Testis (tissue), 2 donors: ENCODE measurements at regions not wholly inside any gene's neighbourhood (a gene's known extent, or its start where the extent isn't known, plus 50 kb on each side); places are given as distances from the start of the nearest gene placed in this dataset.

ENCODE experiments used
- DNase-seq: peaks from one replicate; pipeline ENCODE4 v3.0.0-alpha.2; 2019
- H3K27ac ChIP-seq, 2 donors: fragments of 200-600 bp; sonication (generic); one replicate each; pipeline ENCODE4 v1.5.1; 2019
- H3K27me3 ChIP-seq: fragments of 200-600 bp; sonication (generic); one replicate; pipeline ENCODE4 v1.5.1; 2019
- H3K36me3 ChIP-seq: fragments of 200-600 bp; sonication (generic); one replicate; pipeline ENCODE4 v1.5.1; 2017; ENCODE audit warnings: low read depth; ENCODE audit errors: missing control alignments
- H3K4me1 ChIP-seq: fragments of 200-600 bp; sonication (generic); one replicate; pipeline ENCODE4 v1.5.1; 2019
- H3K4me3 ChIP-seq, 2 donors: fragments of 200-600 bp; sonication (generic); one replicate each; pipeline ENCODE4 v1.5.1; 2017 to 2019
- H3K9me3 ChIP-seq: fragments of 200-600 bp; sonication (generic); one replicate; pipeline ENCODE4 v1.5.1; 2017
- POLR2A ChIP-seq: fragments of 450-650 bp; IDR thresholded peaks from one replicate; pipeline ENCODE4 v1.6.1; 2017; ENCODE audit warnings: antibody characterized with exemption, mild to moderate bottlenecking, moderate library complexity
- WGBS, 2 donors: methylation state at CpG; one replicate each; pipeline ENCODE4 v1.1.5; 2018; 5-methylcytosine and 5-hydroxymethylcytosine counted together
- intact Hi-C: fragments of 100-400 bp; cut with DNase I; formaldehyde crosslinking; loops from one replicate; pipeline ENCODE4 v1.15.1; 2023; ENCODE audit warnings: low total_unique reads
- TF ChIP-seq, protein P1 (sequence below), 3 experiments: fragments of 450-650 bp in 2 of 3; fragments of 200-600 bp in 1 of 3; sonication (generic) in 1 of 3; IDR thresholded peaks; one replicate each; pipeline ENCODE4 v1.5.1; 2016 to 2019; ENCODE audit warnings: antibody characterized with exemption in 3 of 3, mild to moderate bottlenecking in 2 of 3, moderate library complexity in 1 of 3

DNA sequence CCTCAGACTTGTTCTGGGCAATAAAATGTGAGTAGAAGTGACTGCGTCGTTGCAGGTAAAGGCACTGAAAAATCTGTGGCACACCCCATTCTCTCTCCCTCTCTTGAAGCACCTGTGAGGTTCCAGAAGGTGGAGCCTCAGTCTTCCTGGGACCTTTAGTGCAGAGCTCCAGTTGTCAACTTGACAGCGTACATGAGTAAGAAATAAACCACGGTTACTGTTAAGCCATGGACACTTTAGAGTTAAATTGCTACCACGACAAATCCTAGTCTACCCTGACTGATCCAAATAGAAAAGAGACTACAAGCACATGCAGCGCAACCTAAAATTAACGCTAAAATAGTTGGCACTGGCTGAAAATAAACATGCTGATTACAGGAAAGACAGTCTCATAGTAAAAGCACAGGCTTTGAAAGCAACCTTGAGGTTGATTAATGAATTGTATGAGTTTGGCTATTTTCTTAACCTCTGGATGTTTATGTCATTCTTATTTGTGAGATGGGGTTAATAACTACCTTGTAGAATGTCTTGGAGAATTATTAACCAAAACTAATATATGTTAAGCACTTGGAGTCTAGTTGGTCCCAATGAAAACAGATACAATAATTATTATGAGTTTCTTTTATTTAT is 93.0 kb upstream of the PLPPR4 start:
- intact Hi-C loops: no loop called here
- no peak for DNase-seq
- TF ChIP-seq, protein P1, sequence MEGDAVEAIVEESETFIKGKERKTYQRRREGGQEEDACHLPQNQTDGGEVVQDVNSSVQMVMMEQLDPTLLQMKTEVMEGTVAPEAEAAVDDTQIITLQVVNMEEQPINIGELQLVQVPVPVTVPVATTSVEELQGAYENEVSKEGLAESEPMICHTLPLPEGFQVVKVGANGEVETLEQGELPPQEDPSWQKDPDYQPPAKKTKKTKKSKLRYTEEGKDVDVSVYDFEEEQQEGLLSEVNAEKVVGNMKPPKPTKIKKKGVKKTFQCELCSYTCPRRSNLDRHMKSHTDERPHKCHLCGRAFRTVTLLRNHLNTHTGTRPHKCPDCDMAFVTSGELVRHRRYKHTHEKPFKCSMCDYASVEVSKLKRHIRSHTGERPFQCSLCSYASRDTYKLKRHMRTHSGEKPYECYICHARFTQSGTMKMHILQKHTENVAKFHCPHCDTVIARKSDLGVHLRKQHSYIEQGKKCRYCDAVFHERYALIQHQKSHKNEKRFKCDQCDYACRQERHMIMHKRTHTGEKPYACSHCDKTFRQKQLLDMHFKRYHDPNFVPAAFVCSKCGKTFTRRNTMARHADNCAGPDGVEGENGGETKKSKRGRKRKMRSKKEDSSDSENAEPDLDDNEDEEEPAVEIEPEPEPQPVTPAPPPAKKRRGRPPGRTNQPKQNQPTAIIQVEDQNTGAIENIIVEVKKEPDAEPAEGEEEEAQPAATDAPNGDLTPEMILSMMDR (IDR thresholded peaks at IDR 0.05): no peak
- TF ChIP-seq POLR2A: no peak
- no peaks in the 10 kb centered on the region for H3K36me3 ChIP-seq
- H3K4me3 ChIP-seq: no peak overlapping the region
- 53% methylated on average over 7 of the region's 7 CpGs for WGBS, 2 donors
- peaks cover 4% of the 10 kb centered on the region for H3K4me1 ChIP-seq
- no peak overlapping the region for H3K27ac ChIP-seq
- H3K9me3 ChIP-seq: no peaks in the 10 kb centered on the region
- H3K27me3 ChIP-seq: no peaks in the 10 kb centered on the region

DNA sequence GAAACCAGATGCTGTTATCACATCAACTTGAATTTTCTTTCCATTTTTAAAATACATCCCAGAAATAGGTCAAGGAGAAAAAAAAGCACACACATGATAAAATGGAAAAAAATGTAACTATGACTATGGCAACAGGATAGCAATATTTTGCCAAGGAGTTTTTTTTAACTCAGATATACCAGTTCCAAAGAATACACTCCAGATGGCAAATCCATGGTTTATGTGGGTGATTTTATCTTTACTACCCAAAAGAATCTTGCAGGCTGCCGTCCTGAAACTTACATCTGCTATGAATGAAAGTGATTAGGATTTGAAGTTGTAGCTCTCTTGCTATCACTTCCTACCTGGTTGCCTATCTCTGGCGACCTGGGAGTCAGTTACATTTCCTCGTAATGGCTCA is 91.0 kb upstream of the PLPPR4 start:
- 55 to 59% methylated on average over 3 of the region's 3 CpGs for WGBS, 2 donors
- Histone ChIP-seq H3K27me3 (no peaks in the 10 kb centered on the region), H3K36me3 (no peaks in the 10 kb centered on the region), H3K9me3 (no peaks in the 10 kb centered on the region), H3K4me1 (peaks cover 4% of the 10 kb centered on the region), H3K27ac (no peak overlapping the region), H3K4me3 (no peak overlapping the region)
- intact Hi-C loops: no loop called here
- DNase-seq: no peak
- TF ChIP-seq, protein P1 (IDR thresholded peaks at IDR 0.05): no peak
- TF ChIP-seq POLR2A: no peak

DNA sequence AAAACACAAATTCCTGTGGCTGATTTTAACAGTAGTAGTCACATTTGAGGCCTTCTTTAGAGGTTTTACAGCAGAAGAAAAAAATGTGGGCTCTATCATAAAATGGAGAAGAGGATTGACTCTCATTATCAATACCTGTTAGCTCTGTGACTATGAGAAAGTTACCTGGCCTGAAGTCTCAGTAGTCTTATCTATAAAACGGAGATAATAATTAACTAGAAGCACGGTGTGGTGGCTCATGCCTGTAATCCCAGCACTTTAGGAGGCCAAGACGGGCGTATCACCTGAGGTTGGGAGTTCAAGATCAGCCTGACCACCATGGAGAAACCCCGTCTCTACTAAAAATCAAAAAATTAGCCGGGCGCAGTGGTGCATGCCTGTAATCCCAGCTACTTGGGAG is 90.4 kb upstream of the PLPPR4 start:
- Histone ChIP-seq H3K4me1 (peaks cover 4% of the 10 kb centered on the region), H3K4me3 (no peak overlapping the region), H3K36me3 (no peaks in the 10 kb centered on the region), H3K27ac (no peak overlapping the region), H3K27me3 (no peaks in the 10 kb centered on the region), H3K9me3 (no peaks in the 10 kb centered on the region)
- intact Hi-C loops: no loop called here
- 91% methylated on average over 7 of the region's 7 CpGs for WGBS, 2 donors
- DNase-seq: no peak
- TF ChIP-seq, protein P1 (IDR thresholded peaks at IDR 0.05): no peak
- TF ChIP-seq POLR2A: no peak

DNA sequence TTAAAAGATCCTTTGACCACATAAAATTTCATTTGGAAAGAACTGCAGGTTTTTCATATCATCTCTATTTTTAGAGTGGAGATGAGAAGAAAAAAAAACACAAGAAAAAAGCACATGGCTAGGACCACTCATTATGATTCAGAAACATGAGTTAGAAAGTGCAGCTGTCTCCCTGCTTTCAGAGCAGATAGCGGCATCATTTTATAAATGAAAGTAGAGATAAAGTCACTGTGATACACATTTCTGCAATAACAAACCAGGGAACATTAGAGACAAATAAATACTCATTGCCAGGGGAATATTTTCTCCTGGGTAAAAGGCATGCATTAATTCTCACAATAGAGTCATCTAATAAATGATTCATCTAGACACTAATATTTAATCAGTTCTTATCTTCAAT is 87.5 kb upstream of the PLPPR4 start:
- Histone ChIP-seq H3K9me3 (no peaks in the 10 kb centered on the region), H3K4me1 (peaks cover 4% of the 10 kb centered on the region), H3K36me3 (no peaks in the 10 kb centered on the region), H3K4me3 (no peak overlapping the region), H3K27ac (no peak overlapping the region), H3K27me3 (no peaks in the 10 kb centered on the region)
- intact Hi-C loops: loop anchor here (5.0 kb wide), 1 partner anchor 541 kb away; no protein-coding TSS in a partner anchor
- no peak for DNase-seq
- TF ChIP-seq POLR2A: no peak
- TF ChIP-seq, protein P1 (IDR thresholded peaks at IDR 0.05): no peak
- 56 to 67% methylated on average over 1 of the region's 1 CpG for WGBS, 2 donors

DNA sequence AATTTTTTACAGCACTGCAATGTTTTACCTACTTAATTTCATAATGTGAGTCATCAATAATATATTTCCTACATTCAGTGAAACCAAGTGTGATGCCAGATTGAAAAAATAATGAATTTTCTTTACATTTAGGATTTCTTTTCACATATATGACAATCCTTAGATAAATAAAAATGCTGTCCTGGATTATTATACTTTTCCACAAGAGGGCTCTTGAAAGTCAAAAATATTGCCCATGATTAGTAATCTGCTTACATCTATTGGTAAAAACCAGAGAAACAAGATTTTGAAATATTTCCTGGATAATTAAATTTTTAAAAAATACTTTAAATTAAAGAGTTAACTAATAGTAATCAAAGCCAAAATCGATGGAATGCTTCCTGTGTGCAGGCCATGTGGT is 86.8 kb upstream of the PLPPR4 start:
- Histone ChIP-seq H3K27me3 (no peaks in the 10 kb centered on the region), H3K4me3 (no peak overlapping the region), H3K27ac (no peak overlapping the region), H3K4me1 (peaks cover 4% of the 10 kb centered on the region), H3K9me3 (no peaks in the 10 kb centered on the region), H3K36me3 (no peaks in the 10 kb centered on the region)
- no peak for DNase-seq
- intact Hi-C loops: loop anchor here (5.0 kb wide), 1 partner anchor 540 kb away; no protein-coding TSS in a partner anchor
- TF ChIP-seq, protein P1 (IDR thresholded peaks at IDR 0.05): no peak
- no peak for TF ChIP-seq POLR2A
- WGBS, 2 donors: 35 to 42% methylated on average over 1 of the region's 1 CpG
